GM10266 (cell line): ENCODE measurements at regions not wholly inside any gene's neighbourhood (a gene's known extent, or its start where the extent isn't known, plus 50 kb on each side); places are given as distances from the start of the nearest gene placed in this dataset.

Source experiments
- DNase-seq: peaks from one replicate; pipeline ENCODE4 v3.0.0; 2012; ENCODE audit errors: extremely low spot score
- TF ChIP-seq, protein P1 (sequence below): IDR thresholded peaks from 2 replicates; pipeline ENCODE4 v1.5.1; 2012; ENCODE audit warnings: mild to moderate bottlenecking, low read depth; ENCODE audit not compliant: control insufficient read depth, insufficient read depth; ENCODE audit errors: missing control alignments

GRCh38 chr4:166531703-166532102, 658.7 kb downstream of the TLL1 start:
- TF ChIP-seq, protein P1, sequence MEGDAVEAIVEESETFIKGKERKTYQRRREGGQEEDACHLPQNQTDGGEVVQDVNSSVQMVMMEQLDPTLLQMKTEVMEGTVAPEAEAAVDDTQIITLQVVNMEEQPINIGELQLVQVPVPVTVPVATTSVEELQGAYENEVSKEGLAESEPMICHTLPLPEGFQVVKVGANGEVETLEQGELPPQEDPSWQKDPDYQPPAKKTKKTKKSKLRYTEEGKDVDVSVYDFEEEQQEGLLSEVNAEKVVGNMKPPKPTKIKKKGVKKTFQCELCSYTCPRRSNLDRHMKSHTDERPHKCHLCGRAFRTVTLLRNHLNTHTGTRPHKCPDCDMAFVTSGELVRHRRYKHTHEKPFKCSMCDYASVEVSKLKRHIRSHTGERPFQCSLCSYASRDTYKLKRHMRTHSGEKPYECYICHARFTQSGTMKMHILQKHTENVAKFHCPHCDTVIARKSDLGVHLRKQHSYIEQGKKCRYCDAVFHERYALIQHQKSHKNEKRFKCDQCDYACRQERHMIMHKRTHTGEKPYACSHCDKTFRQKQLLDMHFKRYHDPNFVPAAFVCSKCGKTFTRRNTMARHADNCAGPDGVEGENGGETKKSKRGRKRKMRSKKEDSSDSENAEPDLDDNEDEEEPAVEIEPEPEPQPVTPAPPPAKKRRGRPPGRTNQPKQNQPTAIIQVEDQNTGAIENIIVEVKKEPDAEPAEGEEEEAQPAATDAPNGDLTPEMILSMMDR: no peak
- no peak for DNase-seq

DNA sequence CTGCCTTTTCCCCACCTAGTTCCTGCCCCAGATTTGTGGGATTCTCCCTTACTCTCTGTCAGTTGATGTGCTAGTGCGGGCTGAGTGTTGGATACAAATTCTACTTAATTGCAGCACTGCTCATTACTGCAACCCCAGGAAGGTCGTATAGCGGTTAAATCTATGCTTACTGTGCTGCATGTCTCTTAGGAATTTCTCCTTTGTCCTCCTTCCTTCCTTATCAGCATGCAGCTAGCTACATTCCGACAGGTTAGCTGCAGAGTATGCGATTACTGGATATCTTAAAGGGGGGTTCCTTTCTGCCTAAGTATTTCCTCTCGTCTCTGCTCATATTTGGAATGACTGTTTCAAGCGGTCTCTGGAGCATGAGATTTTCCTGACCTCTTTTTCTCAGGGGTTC, 662.8 kb downstream of the TLL1 start:
- no peak for DNase-seq
- TF ChIP-seq, protein P1: no peak

DNA sequence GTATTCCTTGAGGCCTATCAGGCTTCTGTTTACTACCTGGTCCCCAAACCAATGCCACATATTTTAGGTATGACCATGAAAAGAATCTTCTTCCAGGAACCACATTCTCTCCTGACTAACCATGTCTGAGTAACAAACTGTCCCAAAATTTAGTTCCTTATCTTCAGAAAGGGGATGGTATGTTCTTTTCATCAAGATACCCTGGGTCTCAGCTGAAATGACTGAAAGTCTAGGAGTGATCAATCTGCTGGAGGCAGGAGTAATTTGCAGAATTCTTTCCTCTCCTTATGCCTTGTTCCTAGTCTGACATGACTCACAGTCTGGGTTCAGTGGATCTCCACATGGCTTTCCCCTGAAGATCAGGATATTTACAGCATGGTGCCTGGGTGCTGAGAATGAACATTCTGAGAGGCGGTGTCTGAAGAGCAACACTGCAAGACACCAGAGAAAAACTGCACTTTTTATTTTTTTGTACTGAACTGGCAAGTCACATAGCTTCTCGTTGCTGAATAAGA, 665.5 kb downstream of the TLL1 start:
- TF ChIP-seq, protein P1: no peak
- DNase-seq: no peak

GRCh38 chr4:166546009-166546408, 673.0 kb downstream of the TLL1 start:
- DNase-seq: no peak
- TF ChIP-seq, protein P1: no peak

DNA sequence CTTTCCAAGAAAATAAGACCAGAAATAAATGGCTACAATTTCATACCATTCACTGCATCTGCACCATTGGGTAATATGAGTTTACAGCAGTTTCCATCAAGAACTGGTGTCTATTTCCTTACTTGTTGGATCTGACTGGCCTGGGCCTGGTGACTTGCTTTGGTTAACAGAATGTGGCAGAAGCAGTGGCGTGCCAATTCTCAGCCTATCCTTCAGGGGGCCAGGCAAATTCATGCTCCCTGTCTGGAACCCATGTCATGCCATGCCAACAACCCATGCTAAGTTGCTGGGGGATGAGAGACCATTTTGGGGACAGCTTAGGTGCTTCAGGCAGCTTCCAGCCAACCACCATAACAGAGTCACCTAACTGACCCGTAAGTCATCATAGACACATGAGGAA, 656.7 kb downstream of the SPOCK3 start:
- DNase-seq: no peak
- TF ChIP-seq, protein P1: no peak

GRCh38 chr4:166585491-166585890, 648.8 kb downstream of the SPOCK3 start:
- TF ChIP-seq, protein P1: no peak
- no peak for DNase-seq

- peak; percentile 12 for DNase-seq
- TF ChIP-seq, protein P1: peak; percentile 64
Observed at GRCh38 chr4:166594326-166594946, 639.9 kb downstream of the SPOCK3 start.
